ENCODE measurements at regions not wholly inside any gene's neighbourhood (a gene's known extent, or its start where the extent isn't known, plus 50 kb on each side); places are given as distances from the start of the nearest gene placed in this dataset.
"Not testable (repeated sequence)": the region's sequence is repeated elsewhere in the genome, so short reads cannot be mapped to it uniquely, and the experiment has no call there.

GRCh38 chr5:40121236-40121635, 558.5 kb upstream of the PTGER4 start:
- DNase-seq = no peak

GRCh38 chr5:40112875-40113274, 566.8 kb upstream of the PTGER4 start:
- no peak for DNase-seq

DNA sequence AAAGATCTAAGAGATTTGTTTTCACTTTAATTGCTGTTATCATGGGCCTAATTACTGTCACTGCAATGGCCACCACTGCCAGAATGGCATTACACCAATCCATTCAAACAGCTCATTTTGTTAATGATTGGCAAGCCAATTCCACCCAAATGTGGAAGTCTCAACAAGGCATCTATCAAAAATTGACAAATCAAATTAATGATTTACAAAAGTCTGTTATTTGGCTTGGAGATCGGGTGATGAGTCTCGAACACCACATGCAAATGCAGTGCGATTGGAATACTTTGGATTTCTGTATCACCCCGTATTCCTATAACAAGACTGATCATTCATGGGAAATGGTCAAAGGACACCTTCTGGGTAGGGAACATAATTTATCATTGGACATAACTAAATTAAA, 568.7 kb upstream of the PTGER4 start:
- DNase-seq = not testable (repeated sequence)

DNA sequence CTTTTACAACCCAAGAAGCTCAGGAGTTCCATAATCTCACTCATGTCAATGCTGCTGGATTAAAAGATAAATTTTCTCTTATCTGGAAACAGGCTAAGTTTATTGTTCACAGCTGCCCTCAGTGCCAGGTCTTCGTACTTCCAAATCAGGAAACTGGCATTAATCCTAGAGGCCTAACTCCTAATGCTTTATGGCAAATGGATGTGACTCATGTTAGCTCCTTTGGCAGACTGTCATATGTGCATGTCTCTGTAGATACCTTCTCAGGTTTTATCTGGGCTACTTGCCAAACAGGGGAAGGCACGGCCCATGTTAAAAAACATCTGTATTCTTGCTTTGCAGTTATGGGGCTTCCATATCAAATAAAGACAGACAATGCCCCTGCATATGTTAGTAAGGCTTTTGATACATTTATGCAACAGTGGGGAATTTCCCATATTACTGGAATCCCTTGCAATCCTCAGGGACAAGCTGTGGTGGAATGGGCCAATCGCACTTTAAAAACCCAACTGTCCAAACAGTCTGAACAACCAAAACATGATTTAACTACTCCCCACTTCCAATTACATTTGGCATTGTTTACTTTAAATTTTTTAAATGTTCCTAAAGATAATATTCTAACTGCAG, 570.8 kb upstream of the PTGER4 start:
- not testable (repeated sequence) for DNase-seq

GRCh38 chr5:40107786-40108185, 571.9 kb upstream of the PTGER4 start:
- not testable (repeated sequence) for DNase-seq

GRCh38 chr5:40106847-40107246, 572.9 kb upstream of the PTGER4 start:
- no peak for DNase-seq

GRCh38 chr5:40098313-40098712, 581.4 kb upstream of the PTGER4 start:
- no peak for DNase-seq

DNA sequence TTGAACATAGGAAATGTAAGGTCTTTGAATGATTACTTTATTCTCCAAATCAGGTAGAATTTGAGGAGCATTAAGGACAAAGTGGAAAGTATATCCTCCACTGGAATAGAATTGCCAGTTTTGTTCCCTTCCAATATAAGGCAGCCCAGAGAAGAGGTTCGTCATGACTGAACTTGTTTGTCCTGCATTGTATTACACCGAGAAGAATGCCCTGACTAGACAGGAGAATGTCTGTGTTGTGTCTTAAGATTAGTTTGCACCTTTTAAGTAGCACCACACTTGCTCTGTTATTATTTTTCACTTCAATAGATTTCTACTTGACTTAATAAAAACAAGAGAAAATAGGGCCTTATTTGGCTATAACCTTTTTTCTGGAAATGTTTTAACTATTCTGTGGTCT, 586.2 kb upstream of the PTGER4 start:
- DNase-seq = no peak

- no peak for DNase-seq
Measured at GRCh38 chr5:40089269-40089668, 590.4 kb upstream of the PTGER4 start.

- no peak for DNase-seq
Measured at GRCh38 chr5:40084614-40085013, 595.1 kb upstream of the PTGER4 start.

- DNase-seq = no peak
Measured at GRCh38 chr5:40082313-40082712, 597.4 kb upstream of the PTGER4 start.

DNA sequence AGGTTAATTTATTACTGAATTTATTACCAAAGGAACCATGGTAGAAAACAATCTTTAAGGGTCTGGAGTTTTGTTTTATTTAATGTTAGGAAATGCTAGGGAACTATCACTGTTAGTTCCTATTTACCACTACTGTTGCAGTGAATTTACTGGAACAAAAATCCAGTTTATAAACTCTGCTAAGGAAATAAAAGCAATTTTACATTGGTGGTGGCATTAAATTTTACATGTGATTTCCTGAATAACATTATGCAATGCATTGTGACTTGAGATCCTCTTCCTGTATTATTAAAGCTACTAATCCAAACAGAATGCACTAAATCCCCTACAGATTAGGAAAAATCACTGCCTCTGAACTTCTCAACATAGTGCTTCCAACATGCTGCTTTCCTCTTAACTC, 599.5 kb upstream of the PTGER4 start:
- no peak for DNase-seq

DNA sequence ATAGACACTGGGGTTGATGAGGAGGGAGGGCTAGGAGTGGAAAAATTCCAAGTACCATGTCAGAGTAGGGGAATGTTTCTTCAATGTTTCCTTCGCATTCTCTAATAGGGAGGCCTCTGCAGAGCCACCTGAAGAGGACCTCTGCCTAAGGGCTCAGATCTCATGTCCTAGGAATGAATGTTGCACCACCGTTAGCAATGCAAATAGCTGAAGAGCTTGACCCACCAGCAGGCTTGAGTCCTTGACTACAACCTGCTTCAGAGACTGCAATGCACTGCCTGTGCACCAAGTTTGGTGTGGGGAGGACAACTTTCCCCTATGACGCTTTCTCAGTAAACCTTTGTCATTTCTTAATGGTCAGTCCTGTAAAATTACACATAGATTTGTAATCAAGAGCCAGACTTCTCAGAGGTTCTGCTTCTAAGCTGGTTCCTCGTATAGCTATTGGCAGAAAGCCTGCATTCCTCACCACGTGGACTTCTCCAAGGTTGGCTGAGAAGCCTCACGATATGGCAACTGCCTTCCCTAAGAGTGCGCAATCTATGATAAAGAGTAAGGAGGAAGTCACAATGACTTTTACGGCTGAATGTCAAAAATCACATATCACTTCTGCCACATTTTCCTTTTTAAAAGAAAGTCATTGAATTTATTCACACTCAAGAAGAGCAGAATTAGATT, 600.7 kb upstream of the PTGER4 start:
- DNase-seq = no peak

- DNase-seq = no peak
Measured at GRCh38 chr5:40074826-40075225, 604.9 kb upstream of the PTGER4 start.

DNA sequence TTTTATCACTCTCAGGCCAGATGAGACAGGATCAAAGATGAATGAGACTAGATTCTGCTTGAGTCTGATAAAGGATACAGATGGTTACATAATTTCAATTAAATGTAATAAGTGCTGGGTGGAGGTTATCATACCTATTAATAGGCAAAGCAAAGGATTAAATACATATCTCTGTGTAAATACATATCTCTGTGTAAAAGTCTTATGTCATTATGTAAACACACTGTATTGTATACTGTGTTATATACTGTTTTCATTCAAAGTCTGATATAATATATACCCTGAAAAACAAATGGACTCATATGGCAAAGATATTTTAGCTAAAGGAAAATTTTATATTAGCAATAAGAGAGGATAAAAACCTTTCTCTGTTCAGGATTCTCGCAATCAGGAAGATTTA, 605.8 kb upstream of the PTGER4 start:
- no peak for DNase-seq

- DNase-seq = no peak
Measured at GRCh38 chr5:40071870-40072269, 607.8 kb upstream of the PTGER4 start.

- DNase-seq = no peak
Measured at GRCh38 chr5:40066616-40067015, 613.1 kb upstream of the PTGER4 start.

DNA sequence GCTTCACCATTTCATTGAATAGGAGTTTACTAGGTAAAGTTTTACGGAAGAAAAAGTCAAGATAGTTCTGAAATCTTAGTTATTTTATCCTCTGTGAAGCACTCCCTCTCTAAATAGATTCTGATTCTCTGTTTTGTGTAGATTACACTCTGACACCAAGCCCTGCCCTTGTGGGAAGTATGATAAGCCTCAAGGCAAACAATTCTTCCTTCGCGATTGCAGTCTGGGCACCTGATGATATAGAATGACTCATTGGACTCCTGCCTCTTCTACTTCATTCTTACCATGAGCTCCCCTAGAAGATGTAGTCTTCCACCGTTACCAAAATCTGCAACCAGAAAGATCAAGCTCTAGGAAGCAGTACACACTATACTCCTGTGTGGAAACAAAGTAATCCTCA, 626.9 kb upstream of the PTGER4 start:
- DNase-seq = no peak

DNA sequence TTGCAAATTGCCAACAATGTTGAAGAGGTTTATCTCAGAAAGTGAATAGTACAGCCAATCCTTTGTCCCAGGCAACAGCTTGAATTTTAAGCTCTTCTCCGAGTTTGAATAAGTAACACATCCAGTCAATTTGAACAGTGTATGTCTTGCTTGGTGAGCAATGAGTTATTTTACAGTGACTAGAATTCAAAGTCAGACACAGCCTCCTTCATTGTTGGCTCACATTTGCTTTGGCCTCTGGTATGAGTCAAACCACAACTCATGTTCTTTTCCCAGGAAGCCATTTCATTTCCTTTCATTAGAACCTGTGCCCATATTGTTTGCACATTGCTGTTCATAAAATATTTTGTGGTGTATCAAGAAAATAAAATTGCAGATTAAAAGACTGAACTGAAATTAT, 622.0 kb upstream of the DAB2 start:
- DNase-seq = peak; percentile 46

DNA sequence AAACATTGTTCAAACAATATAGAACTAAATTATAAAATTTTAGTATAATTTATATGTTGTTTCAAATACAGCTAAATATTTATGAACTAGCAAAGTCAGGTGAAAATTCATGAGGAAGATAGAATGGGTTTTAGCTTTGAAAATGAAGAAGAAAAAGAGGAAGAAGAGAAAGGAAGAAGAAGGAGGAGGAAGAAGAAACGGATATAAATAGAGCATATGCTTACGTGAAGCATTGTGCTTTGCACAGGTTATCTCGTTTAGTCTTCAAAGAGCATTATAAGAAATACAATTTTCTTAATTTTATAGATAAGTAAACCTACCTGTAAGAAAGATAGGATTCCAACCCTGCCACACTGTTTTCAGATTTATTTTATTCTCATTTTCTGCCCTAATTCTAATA, 620.6 kb upstream of the DAB2 start:
- no peak for DNase-seq

GRCh38 chr5:40043916-40044315, 619.1 kb upstream of the DAB2 start:
- no peak for DNase-seq

- DNase-seq = peak; percentile 61
Measured at GRCh38 chr5:40041452-40041851, 616.7 kb upstream of the DAB2 start.

GRCh38 chr5:40037713-40038112, 612.9 kb upstream of the DAB2 start:
- peak; percentile 3 for DNase-seq

GRCh38 chr5:40034441-40034840, 609.7 kb upstream of the DAB2 start:
- DNase-seq = no peak

DNA sequence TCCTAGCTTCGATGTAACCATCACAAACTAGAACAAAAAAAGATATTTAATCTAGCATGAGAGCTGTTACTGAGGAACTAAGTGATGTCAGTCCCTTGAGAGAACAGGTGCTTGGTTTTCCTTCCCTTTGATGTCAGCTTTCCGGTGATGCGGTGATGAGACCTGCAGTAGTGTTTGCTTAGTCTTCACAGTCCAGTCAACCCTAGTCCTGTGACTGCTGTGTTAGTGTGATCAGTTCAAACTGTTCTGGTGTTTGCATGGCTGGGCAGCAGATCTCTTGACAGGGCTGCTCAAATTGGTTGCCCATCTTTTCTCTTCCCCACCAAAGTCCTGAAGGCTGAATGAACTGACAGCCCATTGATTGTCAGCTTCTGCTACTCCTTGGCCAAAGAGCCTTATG, 608.6 kb upstream of the DAB2 start:
- DNase-seq = no peak

Data from kidney glomerular epithelial cell (primary cell).